ENCODE measurements at regions not wholly inside any gene's neighbourhood (a gene's known extent, or its start where the extent isn't known, plus 50 kb on each side); places are given as distances from the start of the nearest gene placed in this dataset.

DNA sequence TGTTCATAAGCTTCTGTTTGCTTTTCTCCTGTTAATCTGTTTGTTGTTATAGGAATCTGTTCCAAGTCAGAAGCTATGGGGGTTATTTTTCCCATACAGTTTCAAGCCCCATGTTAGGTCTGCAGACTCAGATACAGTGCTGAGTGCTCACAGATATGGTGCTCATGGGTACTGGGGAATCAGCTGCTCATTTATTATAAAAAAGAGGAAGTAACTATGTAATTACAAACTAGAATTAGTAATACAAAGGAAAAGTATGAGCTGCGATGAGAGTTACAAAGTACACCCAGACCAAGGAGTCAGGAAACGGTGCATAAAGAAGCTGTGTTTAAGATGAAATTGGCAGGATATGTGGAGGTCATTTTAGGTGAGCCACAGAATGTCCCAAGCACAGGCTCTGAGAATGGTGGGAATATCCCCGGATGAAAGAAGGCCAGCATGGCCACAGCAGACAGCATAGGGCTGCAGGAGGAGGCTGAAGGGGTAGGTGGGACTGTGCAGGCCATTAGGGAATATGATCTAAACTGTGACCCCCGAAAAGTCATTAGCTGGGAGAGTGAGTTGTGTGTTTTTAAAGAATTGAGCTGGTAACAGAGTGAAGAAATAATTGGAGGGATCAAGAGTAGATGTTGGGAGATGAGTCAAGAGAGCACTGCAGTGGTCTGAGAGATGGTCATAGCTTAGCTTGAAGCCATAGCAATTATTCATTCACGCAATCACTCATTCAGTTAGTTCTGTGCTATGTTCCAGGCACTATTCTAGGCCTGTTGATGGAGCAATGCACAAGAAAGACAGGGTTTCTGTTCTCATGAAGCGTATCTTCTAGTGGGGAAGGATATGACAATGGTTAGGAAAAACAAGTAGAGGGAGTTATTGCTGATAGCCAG lies 177.4 kb upstream of the UBL3 start:
- DNase-seq, result no peak

DNA sequence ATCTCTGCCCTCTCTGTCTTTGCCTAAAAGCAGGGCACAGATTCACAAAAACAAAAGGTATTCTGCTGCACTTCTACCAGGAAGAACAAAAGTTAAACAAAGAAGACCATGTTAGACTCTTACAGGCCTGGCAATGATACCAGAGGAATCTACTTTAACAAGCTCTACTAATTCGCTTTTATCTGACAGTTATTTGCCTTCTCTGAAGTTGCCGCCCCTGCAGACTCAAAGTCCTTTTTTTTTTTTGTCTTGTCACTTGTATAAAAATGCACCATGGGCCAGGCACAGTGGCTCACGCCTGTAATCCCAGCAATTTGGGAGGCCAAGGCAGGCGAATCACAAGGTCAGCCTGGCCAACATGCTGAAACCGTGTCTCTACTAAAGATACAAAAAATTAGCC lies 176.5 kb upstream of the UBL3 start:
- no peak for DNase-seq

DNA sequence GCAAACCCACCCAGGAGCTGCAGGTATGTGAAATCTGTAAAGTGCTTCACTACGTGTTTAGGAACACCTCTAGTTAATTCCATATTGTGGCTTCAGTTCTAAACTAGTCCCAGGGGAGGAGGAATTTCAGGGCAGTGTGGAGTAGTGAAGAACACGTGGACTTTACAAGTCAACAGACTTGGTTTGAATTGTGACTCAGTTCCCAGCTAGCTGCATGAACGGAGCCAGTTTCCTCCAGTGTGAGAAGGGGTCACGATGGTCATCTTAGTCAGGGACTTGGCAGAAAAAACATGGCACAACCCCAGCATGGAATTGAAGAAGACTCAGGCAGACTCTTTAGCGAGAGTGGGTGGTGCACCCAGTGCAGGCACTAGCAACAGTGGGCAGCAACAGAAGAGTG lies 175.7 kb upstream of the UBL3 start:
- no peak for DNase-seq

GRCh38 chr13:30025351-30025750 lies 174.9 kb upstream of the UBL3 start:
- DNase-seq, result no peak

DNA sequence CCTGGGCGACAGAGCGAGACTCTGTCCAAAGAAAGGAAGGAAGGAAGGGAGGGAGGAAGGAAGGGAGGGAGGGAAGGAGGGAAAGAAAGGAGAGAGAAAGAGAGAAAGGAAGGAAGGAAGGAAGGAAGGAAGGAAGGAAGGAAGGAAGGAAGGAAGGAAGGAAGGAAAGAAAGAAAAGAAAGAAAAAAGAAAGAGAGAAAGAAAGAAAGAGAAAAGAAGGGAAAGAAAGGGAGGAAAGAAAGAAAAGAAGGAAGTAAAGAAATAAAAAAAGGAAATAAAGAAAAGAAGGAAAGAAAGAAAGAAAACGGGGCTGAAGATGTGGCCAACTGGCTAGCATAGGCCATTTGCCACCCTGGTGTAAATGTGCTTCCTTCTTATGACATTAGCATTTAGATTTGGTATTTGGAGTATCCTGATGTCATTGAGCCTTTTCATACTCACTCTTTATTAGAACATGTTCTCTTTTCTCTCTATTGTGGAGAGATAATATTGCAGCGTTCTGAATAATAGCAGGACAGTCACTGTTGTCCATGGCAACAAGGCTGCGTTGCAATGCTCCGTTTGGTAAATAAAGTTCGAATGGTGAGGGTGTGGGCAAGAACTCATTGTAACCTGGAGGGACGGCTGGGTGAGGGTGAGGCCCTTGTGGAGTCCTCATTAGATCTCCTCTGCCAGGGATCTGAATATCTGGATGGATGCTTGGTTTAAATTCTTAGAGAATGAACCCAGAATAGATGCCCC lies 173.9 kb upstream of the UBL3 start:
- no peak for DNase-seq

GRCh38 chr13:30023196-30023895 lies 172.9 kb upstream of the UBL3 start:
- no peak for DNase-seq

DNA sequence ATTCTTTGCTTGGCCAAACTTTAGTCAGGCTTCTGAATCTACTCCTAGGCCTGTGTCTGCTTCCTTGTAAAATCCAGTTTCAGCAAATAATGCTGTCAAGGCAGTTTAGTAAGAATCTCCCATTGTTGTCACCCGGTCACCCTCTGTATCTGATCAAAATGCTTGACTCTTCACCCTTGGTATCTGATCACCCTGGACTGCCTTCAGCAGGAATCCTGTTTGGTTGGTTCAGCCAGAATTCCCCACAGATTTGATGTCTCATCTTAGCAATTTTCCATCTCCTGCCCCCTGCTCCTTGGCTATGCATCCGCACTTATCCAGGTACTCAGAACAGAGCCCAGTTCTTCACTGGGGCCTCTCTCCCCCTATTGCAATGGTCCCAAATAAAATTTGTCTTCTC lies 172.4 kb upstream of the UBL3 start:
- no peak for DNase-seq

- DNase-seq, result no peak
Measured at GRCh38 chr13:30022256-30022655, 171.8 kb upstream of the UBL3 start.

DNA sequence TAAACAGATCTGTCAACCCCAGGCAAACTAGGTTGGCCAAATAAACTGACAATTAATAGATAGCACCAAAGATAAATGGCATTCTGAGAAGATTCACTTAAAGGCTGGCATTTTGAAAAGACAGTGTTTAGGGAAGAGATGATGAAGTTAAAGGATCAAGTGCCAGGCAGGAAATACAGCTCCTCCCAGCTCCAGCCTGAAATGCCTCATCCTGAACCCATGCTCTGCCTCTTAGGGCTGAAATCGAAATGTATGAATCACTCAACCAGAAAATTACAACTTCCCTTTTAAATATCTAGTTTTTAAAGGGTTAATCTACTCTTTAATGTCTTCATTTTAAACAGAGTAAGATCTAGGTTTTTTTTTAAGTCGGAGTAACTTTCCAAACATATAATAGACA lies 171.2 kb upstream of the UBL3 start:
- DNase-seq, result no peak

DNA sequence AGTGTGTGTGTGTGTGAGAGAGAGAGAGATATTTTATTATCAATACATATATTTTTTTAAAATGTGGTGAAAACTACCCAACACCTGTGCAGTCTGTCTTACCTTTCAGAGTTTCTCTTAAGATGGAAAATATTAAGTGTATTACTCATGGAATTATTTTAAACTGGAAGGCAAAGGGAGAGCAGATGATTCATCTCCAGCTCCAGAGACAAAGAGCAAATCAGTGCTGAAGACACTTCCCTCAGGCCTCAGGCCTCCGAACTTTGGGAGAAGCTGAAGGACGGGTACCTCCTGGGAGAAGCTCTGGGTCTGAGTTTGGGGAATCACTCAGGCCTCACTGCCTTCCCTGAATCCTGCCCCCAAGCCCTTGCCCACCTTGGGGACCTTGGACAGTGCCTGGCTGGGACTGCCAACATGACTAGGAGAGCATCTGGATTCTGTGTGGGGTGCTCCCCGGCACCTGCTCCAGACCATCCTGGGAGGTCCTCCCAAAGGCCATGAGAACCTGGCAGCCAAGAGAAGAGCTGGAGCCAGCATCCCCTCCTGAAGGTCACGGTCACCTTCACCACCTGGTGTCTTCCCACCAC lies 170.4 kb upstream of the UBL3 start:
- DNase-seq, result no peak

- no peak for DNase-seq
Measured at GRCh38 chr13:30019648-30020626, 169.5 kb upstream of the UBL3 start.

- no peak for DNase-seq
Measured at GRCh38 chr13:30017880-30018279, 167.5 kb upstream of the UBL3 start.

DNA sequence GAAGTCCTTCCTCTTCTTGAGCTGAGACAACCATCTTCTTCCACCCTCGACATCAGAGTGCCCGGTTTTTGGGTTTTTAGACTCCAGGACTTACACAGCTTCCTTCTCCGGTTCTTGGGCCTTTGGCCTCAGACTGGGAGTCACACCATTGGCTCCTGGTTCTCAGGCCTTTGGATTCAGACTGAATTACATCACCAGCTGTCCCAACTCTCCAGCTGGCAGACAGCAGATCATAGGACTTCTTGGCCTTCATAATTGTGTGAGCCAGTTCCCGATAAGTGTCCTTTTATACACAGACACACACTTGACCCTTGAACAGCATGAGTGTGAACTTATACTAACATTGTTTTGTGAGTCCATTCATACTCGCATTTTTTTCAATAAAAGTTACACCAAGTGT lies 166.0 kb upstream of the UBL3 start:
- DNase-seq, result no peak

DNA sequence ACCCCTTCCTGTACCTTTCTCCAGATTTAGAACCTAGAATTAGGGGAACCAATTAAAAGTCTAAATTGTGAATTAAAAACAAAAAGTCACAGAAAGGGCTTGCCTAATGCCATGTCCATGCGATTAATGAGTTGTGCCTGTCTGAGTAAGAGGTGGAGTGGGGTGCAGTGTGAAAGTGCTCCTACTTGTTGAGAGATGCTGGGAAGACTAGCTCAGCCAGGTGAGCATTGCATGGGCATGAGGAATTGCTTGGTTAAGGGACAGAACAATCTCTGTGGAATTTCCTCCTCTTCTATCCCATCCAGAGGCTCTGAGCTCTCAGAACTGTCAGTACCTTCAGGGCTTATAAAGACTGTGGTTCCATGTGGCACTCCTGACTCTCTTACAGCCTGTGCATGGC lies 159.0 kb upstream of the UBL3 start:
- no peak for DNase-seq

DNA sequence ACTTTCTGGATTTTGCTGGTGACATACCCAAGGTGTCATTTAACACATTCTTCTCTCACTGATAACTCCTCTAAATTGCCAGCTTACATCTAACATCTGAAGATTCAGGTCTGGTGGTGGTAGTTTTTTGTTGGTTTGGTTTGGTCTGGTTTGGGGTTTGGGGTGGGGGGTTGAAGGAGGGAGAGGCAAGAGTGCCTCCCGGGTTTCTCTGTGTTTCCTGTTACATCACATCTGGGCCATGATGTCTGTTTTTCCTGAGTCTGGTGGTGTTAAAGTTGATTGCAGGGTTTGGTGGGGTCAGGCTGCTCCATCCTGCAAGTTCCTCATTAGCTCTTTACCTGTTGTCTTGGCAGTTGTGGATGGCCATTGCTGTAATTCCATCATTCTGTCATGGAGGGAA lies 155.8 kb upstream of the UBL3 start:
- DNase-seq, result no peak

DNA sequence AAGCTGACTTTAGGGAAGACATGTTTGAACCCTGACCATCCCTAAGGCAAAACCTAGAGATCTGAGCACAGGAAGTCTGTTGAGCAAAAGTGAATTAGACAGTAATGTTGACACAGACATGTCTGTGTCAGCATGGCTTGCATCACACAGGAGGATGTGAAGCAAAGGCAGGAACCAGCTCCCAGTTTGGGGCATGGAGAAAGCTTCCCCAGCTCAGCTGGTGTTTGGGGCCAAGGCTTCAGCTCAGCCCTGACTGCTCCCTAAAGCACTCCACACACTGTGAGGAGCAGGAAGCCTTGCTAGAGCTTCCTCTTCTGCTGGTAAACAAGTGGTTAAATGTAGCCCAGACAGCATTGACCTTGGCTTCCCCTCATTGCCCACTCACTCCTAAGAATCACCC lies 153.8 kb upstream of the UBL3 start:
- no peak for DNase-seq

DNA sequence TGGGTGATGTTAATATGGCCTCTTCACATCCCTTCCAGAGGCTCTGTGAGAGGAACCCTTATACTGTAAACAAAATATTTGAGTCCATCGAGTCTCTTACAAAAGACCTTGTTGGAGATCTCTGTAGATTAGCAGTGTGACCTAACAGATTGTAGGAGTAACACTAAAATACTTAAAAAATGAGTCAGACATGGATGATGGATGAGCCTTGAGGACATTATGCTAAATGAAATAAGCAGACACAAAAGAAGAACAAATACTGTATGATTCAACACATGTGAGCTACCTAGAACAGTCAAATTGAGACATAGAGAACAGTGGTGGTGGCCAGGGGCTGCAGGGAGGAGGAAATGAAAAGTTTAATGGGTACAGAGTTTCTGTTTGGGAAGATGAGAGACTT lies 152.2 kb upstream of the UBL3 start:
- no peak for DNase-seq

- no peak for DNase-seq
Measured at GRCh38 chr13:30000370-30000765, 150.0 kb upstream of the UBL3 start.

- no peak for DNase-seq
Measured at GRCh38 chr13:29999492-30000369, 149.3 kb upstream of the UBL3 start.

DNA sequence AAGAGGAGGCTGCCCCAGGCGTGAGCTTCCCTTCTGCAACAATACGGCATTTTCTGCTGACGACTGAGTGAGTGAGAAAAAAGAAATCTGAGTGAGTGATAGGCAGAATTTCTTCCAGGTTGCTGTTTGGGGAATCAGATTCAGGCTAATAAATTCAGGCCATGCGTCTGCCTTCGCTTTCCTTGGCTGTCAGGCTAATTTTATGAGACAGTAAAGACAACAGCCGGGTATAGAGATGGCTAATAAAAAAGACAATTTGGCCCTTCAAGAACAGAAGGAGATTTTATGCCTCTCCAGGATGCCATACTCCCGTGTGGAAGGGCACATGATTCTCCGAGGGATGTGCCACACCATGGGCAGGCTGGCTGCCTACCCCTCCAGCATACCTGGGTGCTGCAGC lies 145.9 kb upstream of the UBL3 start:
- DNase-seq, result no peak

All from NCI-H1930 (cell line).